ENCODE measurements at regions not wholly inside any gene's neighbourhood (a gene's known extent, or its start where the extent isn't known, plus 50 kb on each side); places are given as distances from the start of the nearest gene placed in this dataset.

GRCh38 chr2:150134223-150134857 lies 353.1 kb downstream of the RND3 start:
- TF ChIP-seq CTCF (conservative IDR thresholded peaks at IDR 0.05) (no peak), ZFX (IDR thresholded peaks at IDR 0.05) (no peak)

All from C4-2B (cell line).